Activated T-cell treated with anti-CD3 and anti-CD28 coated beads for 4 hours (primary cell): ENCODE measurements at regions not wholly inside any gene's neighbourhood (a gene's known extent, or its start where the extent isn't known, plus 50 kb on each side); places are given as distances from the start of the nearest gene placed in this dataset.

Experiments
- DNase-seq: peaks from one replicate; pipeline ENCODE4 v3.0.0-alpha.2; 2020

- DNase-seq, result no peak
Observed at GRCh38 chr1:39141925-39142324, 62.6 kb upstream of the MACF1 start.

GRCh38 chr1:39142401-39143060, 62.0 kb upstream of the MACF1 start:
- DNase-seq, result no peak

- DNase-seq, result no peak
Observed at GRCh38 chr1:39144924-39145323, 59.6 kb upstream of the MACF1 start.

GRCh38 chr1:39145331-39145965, 59.0 kb upstream of the MACF1 start:
- DNase-seq, result no peak

GRCh38 chr1:39146681-39147080, 57.8 kb upstream of the MACF1 start:
- no peak for DNase-seq

- no peak for DNase-seq
Observed at GRCh38 chr1:39147099-39148025, 57.1 kb upstream of the MACF1 start.

GRCh38 chr1:39148942-39149341, 55.6 kb upstream of the MACF1 start:
- no peak for DNase-seq

GRCh38 chr1:39149509-39149908, 55.0 kb upstream of the MACF1 start:
- DNase-seq, result no peak

- no peak for DNase-seq
Observed at GRCh38 chr1:39150779-39151178, 53.7 kb upstream of the MACF1 start.

- no peak for DNase-seq
Observed at GRCh38 chr1:39151267-39151666, 53.2 kb upstream of the MACF1 start.

- DNase-seq, result no peak
Observed at GRCh38 chr1:39152923-39153322, 51.6 kb upstream of the MACF1 start.

- DNase-seq, result no peak
Observed at GRCh38 chr1:39153684-39154083, 50.8 kb upstream of the MACF1 start.

GRCh38 chr1:39154553-39155421, 49.7 kb upstream of the MACF1 start:
- DNase-seq, result no peak
